ENCODE measurements at regions not wholly inside any gene's neighbourhood (a gene's known extent, or its start where the extent isn't known, plus 50 kb on each side); places are given as distances from the start of the nearest gene placed in this dataset.

- DNase-seq (ENCODE audit: low read depth), result no peak
These were observed 473.5 kb downstream of the PTPRC start for GRCh38 chr1:199112365-199112764.

DNA sequence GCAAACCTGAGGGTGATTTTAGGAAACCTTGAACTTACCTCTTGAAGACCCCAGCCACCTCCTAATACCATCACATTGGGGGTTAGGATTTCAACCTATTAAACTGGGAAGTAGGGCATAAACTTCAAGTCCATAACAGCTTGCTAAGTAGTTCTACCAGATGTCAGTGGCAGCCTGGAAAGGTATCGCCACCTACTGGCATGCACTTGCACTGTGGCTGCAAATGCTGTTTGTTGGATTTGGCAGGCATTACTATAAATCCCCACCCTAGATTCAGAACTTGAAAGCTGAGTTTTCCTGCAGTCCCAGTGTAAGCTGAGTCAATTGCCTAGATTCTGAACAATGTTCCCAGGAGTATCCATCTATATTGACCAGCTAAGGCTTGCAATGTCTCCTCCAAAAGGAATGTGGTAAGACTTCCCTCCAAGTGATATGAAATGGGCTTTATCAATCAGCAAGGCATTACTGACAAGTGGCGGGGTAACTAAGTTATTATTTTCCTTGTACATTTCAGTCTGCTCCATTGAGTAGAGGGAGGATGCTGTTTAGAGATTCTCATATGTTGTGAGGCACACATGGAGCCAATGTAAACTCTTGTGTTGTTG is 474.5 kb downstream of the PTPRC start:
- DNase-seq (ENCODE audit: low read depth), result peak; percentile 22

DNA sequence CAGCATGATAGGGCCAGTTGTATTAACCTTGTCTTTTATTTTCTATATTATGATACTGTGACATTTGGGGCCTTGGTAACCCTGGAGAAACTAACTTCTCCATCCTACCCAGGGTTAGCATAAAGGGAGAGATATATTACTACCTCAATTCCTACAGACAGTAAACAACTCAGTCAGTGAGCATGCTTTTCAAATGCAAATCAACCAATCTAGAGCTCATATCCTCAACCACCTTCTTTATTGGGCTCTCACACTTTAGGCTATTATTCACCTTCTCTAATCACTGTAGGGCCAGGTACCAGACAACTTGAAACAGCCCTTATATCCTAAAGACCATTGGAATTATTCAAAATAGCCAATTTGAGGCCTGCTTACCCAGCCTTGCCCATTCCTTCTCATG is 477.6 kb downstream of the PTPRC start:
- DNase-seq (ENCODE audit: low read depth), result no peak

GRCh38 chr1:199121047-199121446 is 482.2 kb downstream of the PTPRC start:
- no peak for DNase-seq (ENCODE audit: low read depth)

DNA sequence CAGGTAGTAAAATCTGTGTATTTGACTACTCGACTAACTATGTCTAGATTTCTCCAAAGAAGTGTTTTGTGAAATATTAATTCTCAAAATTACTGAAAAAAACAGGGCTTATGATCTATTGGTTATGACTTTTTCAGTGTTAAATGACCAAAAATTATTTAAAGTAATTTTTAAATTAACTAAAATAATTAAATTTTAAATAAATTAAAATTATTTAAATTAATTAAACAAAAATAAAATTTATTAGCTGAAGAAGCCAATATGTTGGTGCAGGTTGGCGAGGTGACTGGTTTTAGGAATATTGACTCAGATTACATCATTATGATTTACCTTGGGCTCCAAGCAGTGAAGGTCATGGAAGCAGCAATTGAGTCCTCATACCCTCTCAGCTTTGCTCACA is 483.2 kb downstream of the PTPRC start:
- no peak for DNase-seq (ENCODE audit: low read depth)

- DNase-seq (ENCODE audit: low read depth), result no peak
These were observed 483.9 kb downstream of the PTPRC start for GRCh38 chr1:199122532-199123311.

GRCh38 chr1:199123615-199124014 is 484.8 kb downstream of the PTPRC start:
- DNase-seq (ENCODE audit: low read depth), result no peak

GRCh38 chr1:199124351-199124750 is 485.5 kb downstream of the PTPRC start:
- DNase-seq (ENCODE audit: low read depth), result no peak

GRCh38 chr1:199129247-199129646 is 490.4 kb downstream of the PTPRC start:
- DNase-seq (ENCODE audit: low read depth), result no peak

- DNase-seq (ENCODE audit: low read depth), result no peak
These were observed 493.2 kb downstream of the PTPRC start for GRCh38 chr1:199132006-199132405.

- DNase-seq (ENCODE audit: low read depth), result no peak
These were observed 497.1 kb downstream of the PTPRC start for GRCh38 chr1:199135901-199136300.

GRCh38 chr1:199138061-199138460 is 499.2 kb downstream of the PTPRC start:
- DNase-seq (ENCODE audit: low read depth), result no peak

- no peak for DNase-seq (ENCODE audit: low read depth)
These were observed 510.8 kb downstream of the PTPRC start for GRCh38 chr1:199149591-199149990.

DNA sequence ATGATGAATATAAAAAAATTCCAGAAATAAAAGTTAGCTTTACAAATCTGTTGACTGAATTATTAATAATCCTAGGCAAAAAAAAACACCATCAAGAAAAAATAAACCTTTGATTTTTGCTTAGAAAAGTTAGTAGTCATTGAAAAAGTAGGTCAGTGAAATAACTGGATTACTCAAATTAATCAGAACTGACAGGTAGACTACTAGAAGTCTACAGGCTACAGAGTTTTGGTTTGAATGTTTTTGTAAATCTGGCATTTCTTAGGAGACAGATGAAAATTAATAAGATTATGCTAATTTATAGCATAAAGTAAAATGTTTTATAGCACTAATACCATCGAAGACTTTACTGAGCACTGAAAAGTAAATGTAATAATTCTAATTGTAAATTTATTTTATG is 511.9 kb downstream of the PTPRC start:
- no peak for DNase-seq (ENCODE audit: low read depth)

DNA sequence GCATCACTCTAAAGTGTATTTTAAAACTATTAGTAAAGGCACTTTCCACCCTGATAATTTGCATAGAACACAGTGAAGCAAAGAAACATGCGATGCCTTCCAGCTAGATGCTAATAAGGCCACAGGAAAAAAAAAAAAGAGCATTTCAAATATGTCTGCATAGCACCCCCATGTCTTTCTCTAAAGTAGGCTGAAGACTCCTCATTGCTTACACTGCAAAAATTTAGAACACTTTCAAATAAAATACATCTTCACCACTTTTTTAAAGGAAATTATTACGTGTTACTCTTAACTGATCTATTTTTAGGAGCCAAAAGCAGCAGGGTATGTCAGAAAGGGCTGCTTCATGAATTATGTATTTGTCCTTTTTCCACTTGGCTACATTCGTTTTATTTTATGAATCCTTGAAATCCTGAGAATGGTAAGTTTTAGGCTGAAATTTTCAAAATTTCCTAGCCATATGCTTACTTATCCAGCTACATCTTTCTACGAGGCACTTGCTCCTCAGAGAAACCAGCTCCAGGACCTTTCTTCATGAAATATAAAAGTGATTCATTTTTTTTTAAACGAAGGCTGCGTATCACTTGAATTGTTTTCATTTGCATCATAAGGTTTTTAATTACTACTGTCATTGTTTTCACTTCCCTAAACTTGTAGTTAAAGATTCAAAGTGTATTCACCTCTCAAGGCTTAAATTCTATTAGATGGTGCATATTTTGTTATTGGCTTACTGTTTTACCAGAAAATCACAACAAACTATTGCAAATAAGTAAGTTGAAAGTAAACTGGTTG is 513.0 kb downstream of the PTPRC start:
- DNase-seq (ENCODE audit: low read depth), result no peak

DNA sequence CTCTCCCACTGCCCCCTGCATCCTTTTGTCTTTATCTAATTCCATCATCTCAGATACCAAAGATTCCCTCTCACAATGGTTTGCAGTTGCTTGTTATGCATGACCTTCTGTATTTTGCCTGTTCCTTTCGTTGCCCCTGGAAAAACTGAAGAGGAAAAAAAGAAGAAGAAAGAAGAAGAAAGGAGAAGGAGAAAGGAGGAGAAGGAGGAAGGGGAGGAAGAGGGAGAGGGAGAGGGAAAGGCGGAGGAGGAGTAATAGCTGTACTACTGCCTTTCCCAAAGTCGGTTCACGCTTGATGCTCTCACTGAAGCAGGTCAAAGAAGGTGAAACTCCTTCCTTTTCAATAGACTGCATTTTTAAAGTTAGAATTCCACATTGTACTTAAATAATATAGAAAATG is 513.8 kb downstream of the PTPRC start:
- no peak for DNase-seq (ENCODE audit: low read depth)

DNA sequence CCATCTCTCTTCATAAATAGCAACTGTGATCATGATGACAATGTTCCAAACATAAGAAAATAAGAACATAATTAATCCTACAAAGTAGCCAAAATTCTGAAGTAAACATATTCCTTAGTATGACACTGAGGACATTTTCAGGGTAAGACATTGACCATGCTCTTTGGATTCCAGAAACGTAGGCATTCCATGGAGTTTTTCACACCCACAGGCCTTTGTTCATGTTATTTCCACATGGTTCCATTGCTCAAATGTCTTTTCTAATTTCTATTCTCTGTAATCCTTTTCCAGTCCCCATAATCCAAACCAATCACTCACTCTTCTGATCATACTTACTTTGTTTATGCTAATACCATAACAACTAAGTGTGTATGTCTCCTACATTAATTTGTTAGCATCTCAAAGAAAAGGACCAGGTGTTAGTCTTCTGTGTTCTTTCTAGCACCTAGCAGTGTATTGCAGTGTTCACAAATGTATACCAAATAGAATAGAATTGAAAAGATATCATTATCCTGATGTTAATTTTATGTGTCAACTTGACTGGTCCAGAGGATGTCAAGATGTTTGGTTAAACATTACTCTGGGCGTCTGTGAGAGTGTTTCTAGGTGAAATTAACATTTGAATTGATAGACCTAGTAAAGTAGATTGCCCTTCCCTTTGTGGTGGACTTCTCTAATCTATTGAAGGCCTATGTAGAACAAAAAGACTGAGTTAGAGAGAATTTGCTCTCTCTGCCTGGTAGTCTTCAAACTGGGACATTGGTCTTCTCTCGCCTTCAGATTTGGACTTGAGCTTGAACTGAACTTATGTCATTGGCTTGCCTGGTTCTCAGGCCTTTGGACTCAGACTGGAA is 516.6 kb downstream of the PTPRC start:
- no peak for DNase-seq (ENCODE audit: low read depth)

DNA sequence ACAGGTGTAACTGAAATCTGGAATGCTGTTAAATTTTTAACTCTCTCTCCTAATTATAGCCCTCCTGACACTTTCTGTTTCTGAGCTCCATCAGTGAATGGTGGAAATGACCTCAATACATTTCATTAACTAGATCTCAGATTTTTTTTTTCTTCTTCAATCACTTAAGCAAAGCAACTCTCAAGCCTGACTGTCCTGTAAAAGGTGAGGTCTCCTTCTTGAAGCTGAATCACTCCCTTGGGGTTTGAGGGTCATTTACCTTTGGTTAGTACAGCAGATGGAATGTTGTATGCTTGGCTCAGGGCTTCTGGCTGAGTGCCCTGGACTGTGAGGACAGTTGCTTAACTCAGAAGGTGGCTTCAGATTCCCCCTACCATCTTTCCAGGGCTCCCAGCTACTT is 518.7 kb downstream of the PTPRC start:
- DNase-seq (ENCODE audit: low read depth), result no peak

DNA sequence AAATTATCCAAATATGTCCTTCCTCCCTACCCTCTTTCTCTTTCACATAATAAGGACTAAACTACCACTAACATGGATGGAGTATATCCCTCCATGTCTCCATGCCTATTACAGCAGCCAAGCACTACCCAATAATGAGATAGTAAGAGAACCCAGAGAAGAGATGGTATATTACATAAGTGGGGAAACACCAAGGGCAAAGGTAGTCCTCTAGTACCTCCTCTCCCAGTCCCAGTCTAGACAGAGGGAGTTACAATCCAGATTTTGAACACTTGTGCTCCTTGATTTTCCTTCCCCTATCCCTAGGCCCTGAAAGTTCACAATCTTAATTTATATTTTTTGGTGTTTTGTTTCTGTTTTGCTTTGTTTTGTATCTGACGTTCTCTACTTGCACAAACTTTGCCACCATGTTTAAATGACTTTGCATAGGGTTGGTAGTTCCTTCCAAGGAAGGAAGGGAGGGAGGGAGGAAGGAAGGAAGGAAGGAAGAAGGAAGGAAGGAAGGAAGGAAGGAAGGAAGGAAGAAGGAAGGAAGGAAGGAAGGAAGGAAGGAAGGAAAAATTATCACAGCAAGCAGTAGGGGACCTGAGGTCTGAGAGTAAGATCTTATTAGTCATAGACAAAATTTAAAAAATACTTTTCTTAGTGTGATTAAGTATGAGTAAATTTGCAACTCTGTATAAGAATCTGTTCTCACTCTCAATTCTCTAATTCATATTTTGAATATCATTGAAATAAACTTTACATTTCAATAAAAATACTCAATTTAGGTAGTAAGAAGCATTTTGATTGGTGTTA is 521.9 kb downstream of the PTPRC start:
- no peak for DNase-seq (ENCODE audit: low read depth)

GRCh38 chr1:199161319-199161680 is 522.5 kb downstream of the PTPRC start:
- DNase-seq (ENCODE audit: low read depth), result no peak

DNA sequence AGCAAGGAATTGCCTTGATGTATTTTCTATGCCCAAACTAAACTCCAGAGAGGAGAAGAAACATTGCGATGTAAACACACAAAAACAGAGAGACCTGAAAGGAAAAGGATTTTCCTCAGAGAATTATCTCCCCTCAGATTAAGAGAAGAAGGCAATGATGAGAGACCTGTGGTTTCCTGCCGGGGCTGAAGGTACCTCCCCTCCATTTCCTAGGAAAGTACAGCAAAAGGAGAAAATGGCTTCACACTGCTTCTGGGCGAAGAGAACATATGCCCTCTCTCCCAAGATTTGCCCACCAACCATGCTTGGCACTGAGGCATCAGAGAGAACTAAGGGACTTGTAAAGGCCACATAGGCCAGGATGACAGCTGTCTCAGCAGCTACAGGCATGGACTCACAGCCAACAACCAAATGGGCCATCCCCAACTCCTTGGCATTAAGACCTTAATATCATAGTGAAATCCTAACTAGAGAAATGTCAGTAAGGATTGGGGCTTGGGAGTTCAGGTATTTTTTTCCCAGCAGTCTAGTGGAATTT is 523.0 kb downstream of the PTPRC start:
- DNase-seq (ENCODE audit: low read depth), result no peak
